GM12878 (cell line): ENCODE measurements at regions not wholly inside any gene's neighbourhood (a gene's known extent, or its start where the extent isn't known, plus 50 kb on each side); places are given as distances from the start of the nearest gene placed in this dataset.

Experiments
- CTCF ChIP-seq, 3 experiments: IDR thresholded peaks in 2 of 3; conservative IDR thresholded peaks in 1 of 3; 2 replicates each; pipeline ENCODE4 v1.5.1; 2011; ENCODE audit warnings: low read depth in 3 of 3, low read length in 3 of 3, mild to moderate bottlenecking in 3 of 3, control low read depth in 2 of 3, moderate library complexity in 2 of 3, inconsistent platforms in 1 of 3, mixed read lengths in 1 of 3; ENCODE audit not compliant: control insufficient read depth in 2 of 3, insufficient read depth in 1 of 3; ENCODE audit errors: extremely low read depth in 1 of 3
- EGR1 ChIP-seq, 2 experiments: IDR thresholded peaks; 1 replicate in 1 of 2; 2 replicates in 1 of 2; pipeline ENCODE4 v1.6.1; 2011 to 2012; ENCODE audit warnings: low read depth in 2 of 2, low read length in 2 of 2, borderline replicate concordance in 1 of 2, mild to moderate bottlenecking in 1 of 2, moderate library complexity in 1 of 2
- EP300 ChIP-seq, 2 experiments: fragments of 150-350 bp in 1 of 2; IDR thresholded peaks; 2 replicates each; pipeline ENCODE4 v1.6.1; 2011 to 2012; ENCODE audit warnings: low read depth in 2 of 2, low read length in 2 of 2, borderline replicate concordance in 1 of 2, improper control_type of control experiment in 1 of 2, inconsistent platforms in 1 of 2; ENCODE audit not compliant: control insufficient read depth in 1 of 2
- NRF1 ChIP-seq: conservative IDR thresholded peaks from 2 replicates; pipeline ENCODE4 v1.6.1; 2011; ENCODE audit warnings: mild to moderate bottlenecking, low read depth, low read length, improper control_type of control experiment
- PBX3 ChIP-seq: IDR thresholded peaks from 2 replicates; pipeline ENCODE4 v1.6.1; 2011; ENCODE audit warnings: mild to moderate bottlenecking, low read depth, low read length, moderate library complexity; ENCODE audit not compliant: insufficient replicate concordance
- POLR2A ChIP-seq: IDR thresholded peaks from 2 replicates; pipeline ENCODE4 v1.6.1; 2011; ENCODE audit warnings: low read depth, mild to moderate bottlenecking, low read length
- RAD51 ChIP-seq: fragments of 450-650 bp; IDR thresholded peaks from 2 replicates; pipeline ENCODE4 v1.6.1; 2016; ENCODE audit warnings: moderate library complexity, mild to moderate bottlenecking, inconsistent platforms
- ZBTB33 ChIP-seq: fragments of 450-650 bp; IDR thresholded peaks from 2 replicates; pipeline ENCODE4 v1.6.1; 2017; ENCODE audit warnings: mild to moderate bottlenecking

GRCh38 chr6:143620447-143620846, 57.3 kb upstream of the PHACTR2 start:
- TF ChIP-seq PBX3 (no peak), EGR1 (IDR thresholded peaks at IDR 0.05; ENCODE audit: borderline replicate concordance in 1 of 2, low read depth in 2 of 2, low read length in 2 of 2) (no peak), CTCF (IDR thresholded peaks at IDR 0.05 in 2 of 3, conservative IDR thresholded peaks at IDR 0.05 in 1 of 3; ENCODE audit: control insufficient read depth in 2 of 3, extremely low read depth in 1 of 3, insufficient read depth in 1 of 3, low read depth in 3 of 3, low read length in 3 of 3) (no peak), RAD51 (no peak), POLR2A (no peak), NRF1 (no peak), EP300 (IDR thresholded peaks at IDR 0.05; ENCODE audit: borderline replicate concordance in 1 of 2, control insufficient read depth in 1 of 2, low read depth in 2 of 2, low read length in 2 of 2) (no peak), ZBTB33 (no peak)
